HG03457 (cell line): ENCODE measurements at regions not wholly inside any gene's neighbourhood (a gene's known extent, or its start where the extent isn't known, plus 50 kb on each side); places are given as distances from the start of the nearest gene placed in this dataset.

ENCODE experiments used
- ATAC-seq: cut with Tn5 transposase; IDR thresholded peaks from one replicate; pipeline ENCODE4 v1.9.1; 2021; ENCODE audit warnings: moderate number of reproducible peaks; ENCODE audit not compliant: unreplicated experiment

DNA sequence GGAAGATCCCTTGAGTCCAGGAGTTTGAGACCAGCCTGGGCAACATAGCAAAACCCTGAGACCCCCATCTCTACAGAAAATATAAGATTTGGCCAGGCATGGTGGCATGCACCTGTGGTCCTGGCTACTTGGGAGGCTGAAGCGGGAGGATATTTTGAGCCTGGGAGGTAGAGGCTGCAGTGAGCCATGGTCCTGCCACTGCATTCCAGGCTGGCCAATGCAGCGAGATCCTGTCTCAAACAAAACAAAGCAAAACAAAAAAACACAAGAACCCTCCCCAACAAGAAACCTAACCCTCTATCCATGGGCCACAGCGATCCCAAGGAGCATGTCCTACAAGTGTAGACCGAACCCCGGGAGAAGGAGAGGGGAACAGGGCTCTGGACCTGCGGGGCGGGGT is 133.3 kb downstream of the MGAT5B start:
- no peak for ATAC-seq

- ATAC-seq, result no peak
These were observed 134.2 kb downstream of the MGAT5B start for GRCh38 chr17:77002103-77003045.

DNA sequence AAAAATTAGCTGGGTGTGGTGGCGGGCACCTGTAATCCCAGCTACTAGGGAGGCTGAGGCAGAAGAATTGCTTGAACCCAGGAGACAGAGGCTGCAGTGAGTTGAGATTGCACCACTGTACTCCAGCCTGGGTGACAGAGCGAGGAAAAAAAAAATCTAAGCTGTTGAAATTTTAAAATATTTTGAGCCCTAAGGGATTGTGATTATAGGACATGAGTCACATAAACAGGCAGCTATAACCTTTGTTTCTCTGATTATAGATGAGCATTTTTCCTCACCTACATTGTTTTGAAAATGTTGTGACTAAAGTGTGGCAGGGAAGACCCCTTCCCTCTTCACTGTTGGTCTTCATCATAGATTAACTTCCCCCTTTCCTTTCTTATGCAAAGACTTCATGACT is 135.5 kb downstream of the MGAT5B start:
- ATAC-seq, result no peak

DNA sequence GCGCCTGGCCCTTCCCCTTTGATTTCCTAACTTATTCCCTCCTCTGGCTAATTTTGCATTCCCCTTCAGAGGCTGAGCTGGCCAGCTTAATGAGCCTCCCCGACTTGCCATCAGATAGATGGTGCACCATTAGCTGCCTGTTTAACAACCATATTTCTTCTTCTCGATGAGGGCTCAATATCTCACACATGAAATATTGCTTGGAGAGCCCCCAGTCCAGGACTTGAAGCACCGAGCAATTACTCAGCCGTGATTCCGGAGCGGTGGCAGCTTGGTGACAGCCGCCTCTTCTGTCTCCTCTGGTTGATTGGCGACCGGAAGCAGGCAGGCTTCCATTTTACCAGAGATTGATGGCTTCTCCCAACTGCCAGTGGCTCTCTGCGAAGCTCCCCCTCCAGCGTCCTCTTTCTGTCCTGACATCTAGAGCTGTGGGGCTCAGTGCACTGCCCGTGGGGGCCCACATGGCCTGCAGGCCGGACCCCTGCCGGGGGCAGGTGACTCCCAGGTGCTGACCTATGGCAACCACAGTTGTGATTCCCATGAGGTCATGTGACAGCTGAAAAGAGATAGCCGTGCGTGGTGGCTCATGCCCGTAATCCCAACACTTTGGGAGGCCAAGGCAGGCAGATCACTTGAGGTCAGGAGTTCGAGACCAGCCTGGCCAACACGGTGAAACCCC is 133.7 kb upstream of the SEC14L1 start:
- no peak for ATAC-seq

- no peak for ATAC-seq
These were observed 130.9 kb upstream of the SEC14L1 start for GRCh38 chr17:77009877-77010276.

GRCh38 chr17:77010667-77011066 is 130.1 kb upstream of the SEC14L1 start:
- ATAC-seq, result no peak

DNA sequence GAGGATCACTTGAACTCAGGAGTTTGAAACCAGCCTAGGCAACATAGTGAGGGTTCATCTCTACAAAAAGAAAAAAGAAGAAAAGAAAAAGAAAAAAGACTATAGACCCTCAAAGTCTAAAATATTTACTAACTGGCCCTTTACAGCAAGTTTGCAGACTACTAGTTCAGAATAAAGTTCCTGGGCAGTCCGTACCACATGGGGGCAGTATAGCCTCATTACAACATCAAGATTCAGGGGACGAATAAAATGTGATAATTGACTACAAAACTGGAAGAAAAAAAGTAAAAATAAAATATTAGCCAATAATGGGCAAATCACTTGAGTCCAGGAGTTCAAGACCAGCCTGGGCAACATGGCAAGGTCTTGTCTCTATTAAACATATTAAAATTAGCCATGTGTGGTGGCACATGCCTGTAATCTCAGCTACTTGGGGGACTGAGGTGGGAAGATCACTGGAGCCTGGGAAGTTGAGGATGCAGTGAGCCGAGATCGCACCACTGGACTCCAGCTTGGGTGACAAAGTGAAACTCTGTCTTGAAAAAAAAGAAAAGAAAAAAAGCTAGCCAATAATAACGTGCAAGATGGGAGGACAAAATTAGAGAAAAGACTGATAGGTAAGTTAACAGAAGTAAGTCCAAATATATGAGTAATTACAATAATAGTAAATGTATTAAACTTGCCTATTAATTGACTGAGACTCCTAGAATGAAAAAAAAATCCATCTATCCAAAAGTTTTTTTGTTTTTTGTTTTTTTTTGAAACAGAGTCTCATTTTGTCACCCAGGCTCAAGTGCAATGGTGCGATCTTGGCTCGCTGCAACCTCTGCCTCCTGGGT is 129.4 kb upstream of the SEC14L1 start:
- ATAC-seq, result no peak

DNA sequence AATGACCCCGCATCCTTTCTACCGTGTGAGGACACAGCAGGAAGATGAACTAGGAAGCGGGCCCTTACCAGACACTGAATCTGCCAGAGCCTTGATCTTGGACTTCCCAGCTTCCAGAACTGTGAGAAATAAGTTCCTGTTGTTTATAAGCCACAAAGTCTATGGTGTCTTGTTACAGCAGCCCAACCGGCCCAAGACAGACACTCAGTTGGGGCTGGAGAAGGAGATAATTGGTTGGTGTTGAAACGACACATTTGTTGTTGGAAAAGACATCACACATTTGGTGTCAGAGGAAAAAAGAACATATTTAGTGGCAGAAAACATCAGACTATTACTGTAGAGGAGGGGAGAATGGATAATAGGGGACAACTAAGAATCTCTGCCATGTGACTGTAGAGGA is 122.3 kb upstream of the SEC14L1 start:
- ATAC-seq, result no peak

- ATAC-seq, result no peak
These were observed 120.8 kb upstream of the SEC14L1 start for GRCh38 chr17:77019893-77020379.

DNA sequence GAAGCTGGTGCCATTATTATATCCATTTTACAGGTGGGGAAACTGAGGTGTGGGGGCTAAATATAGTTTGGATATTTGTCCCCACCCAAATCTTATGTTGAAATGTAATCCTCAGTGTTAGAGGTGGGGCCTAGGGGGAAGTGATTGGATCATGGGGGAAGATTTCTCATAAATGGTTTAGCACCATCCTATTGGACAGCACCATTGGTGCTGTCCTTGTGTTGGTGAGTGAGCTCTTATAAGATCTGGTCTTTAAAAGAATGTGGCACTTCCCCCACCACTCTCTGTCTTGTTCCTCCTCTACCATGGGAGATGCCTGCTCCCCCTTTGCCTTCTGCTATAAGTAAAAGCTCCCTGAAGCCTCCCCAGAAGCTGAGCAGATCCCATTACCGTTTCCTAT is 119.8 kb upstream of the SEC14L1 start:
- ATAC-seq, result no peak

- ATAC-seq, result no peak
These were observed 118.0 kb upstream of the SEC14L1 start for GRCh38 chr17:77022766-77023165.

DNA sequence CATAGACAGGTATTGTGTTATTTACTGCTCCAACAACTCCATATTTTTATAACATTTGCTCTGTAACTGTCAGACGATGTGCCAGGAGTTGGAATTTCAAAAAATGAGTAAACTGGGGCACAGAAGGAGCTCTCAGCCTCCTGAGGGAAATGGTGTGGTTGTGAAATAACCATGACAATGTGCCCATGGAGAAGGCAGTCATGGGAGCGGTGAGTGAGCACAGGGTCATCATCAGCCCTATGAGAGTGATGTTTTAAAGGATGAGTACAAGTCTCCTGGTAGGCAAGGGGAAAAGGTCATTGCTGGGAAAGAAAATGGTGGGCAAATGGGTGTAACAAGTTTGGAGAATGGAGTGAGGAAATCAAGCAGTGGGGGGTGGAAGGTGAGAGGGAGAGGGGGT is 115.0 kb upstream of the SEC14L1 start:
- ATAC-seq, result no peak

GRCh38 chr17:77027271-77027889 is 113.4 kb upstream of the SEC14L1 start:
- ATAC-seq, result no peak

GRCh38 chr17:77028900-77029299 is 111.9 kb upstream of the SEC14L1 start:
- no peak for ATAC-seq

DNA sequence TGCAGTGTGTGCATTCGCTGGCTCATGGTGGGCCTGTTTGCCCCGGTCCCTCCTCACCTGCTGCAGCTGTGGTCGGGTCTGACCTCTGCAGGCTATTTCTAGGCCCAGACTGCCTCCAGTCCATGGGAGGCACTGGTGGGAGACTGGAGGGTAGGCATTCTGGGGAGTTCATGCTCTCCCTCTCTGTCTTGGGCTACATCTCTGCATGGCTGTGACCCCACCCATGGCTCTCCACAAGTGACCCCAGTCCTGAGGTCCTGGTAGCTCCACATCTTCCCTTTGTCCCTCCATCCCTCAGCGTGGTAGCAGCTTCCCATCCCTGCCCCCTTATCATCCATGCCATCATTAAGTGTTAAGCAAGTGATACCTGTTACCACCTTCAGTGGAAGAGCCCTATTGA is 107.8 kb upstream of the SEC14L1 start:
- ATAC-seq, result no peak

DNA sequence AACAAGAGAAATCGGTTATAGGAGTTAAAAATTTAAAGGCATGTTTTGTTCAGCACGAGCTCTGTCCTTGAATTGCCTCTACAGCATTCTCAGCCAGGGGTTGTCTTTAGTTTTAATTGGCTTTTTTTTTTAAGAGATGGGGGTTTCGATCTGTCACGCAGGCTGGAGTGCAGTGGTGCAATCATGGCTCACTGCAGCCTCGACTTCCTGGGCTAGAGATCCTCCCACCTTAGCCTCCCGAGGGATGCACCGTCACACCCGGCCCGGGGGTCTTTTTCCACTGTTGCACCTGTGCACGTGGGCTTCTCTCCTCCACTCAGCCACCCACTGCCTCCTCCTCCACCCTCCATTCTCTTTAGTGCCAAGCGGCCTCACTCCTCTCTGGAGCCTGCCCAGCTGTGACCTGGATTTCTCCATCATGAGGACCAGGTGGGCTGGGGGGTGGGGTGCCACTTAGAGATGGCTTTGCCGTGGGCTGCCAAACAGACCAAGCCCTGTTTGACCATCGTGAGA is 106.8 kb upstream of the SEC14L1 start:
- no peak for ATAC-seq

GRCh38 chr17:77034677-77035424 is 105.9 kb upstream of the SEC14L1 start:
- no peak for ATAC-seq

GRCh38 chr17:77035526-77035925 is 105.2 kb upstream of the SEC14L1 start:
- no peak for ATAC-seq

DNA sequence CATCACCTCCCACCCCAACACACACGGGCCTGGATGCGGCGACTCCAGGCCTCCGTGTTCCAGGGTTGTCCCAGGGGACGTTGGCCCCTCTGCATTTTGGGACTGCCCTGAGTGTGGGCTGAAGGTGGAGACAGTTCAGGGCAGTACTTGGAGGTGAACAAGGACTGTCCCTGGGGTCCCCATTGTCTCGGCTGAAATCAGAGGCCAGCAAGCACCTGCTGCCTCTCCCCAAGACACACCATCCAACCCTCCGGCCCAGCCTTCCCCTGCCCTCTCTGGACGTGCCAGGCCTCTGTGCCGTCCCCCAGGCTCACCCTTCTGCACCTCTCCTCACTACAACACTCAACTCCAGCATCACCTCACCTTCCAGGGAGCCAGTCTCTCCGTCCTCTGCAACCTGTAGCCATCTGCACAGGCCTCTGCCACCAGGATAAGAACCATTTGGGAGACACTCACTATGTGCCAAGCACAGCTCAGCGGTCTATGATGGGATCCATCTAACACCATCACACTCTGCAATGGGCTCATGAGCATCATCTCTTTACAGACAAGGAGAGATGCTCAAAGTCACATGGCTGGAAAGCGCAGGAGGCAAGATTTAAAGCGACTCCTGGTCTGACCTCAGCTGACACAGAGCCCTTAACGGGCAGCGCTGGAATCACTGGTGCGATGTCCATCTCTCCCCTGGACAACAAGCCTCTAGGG is 104.5 kb upstream of the SEC14L1 start:
- ATAC-seq, result no peak
